DND-41 (cell line): ENCODE measurements at regions not wholly inside any gene's neighbourhood (a gene's known extent, or its start where the extent isn't known, plus 50 kb on each side); places are given as distances from the start of the nearest gene placed in this dataset.

Source experiments
- ATAC-seq: fragments of 200-7000 bp; cut with Tn5 transposase; 3 replicates; pipeline ENCODE4 v1.9.1; 2021; ENCODE audit warnings: low read depth; ENCODE audit not compliant: insufficient read depth
- DNase-seq: peaks from one replicate; pipeline ENCODE4 v3.0.0-alpha.2; 2020
- H2AFZ ChIP-seq: 2 replicates; pipeline ENCODE4 v1.6.0; 2012; ENCODE audit warnings: low read depth, low read length
- H3K27ac ChIP-seq: 2 replicates; pipeline ENCODE4 v1.5.1; 2012; ENCODE audit warnings: low read length, inconsistent platforms
- H3K27me3 ChIP-seq: fragments of 200-600 bp; sonication (generic); 2 replicates; pipeline ENCODE4 v1.6.0; 2012; ENCODE audit warnings: low read length, mild to moderate bottlenecking, inconsistent platforms; ENCODE audit not compliant: insufficient read depth, poor library complexity
- H3K36me3 ChIP-seq: 2 replicates; pipeline ENCODE4 v1.5.1; 2012; ENCODE audit warnings: low read length, inconsistent platforms; ENCODE audit not compliant: insufficient read depth
- H3K4me1 ChIP-seq: 2 replicates; pipeline ENCODE4 v1.5.1; 2012; ENCODE audit warnings: mild to moderate bottlenecking, low read length; ENCODE audit not compliant: insufficient read depth
- H3K4me2 ChIP-seq: 2 replicates; pipeline ENCODE4 v1.6.0; 2012; ENCODE audit warnings: mild to moderate bottlenecking, moderate library complexity, low read length, inconsistent platforms; ENCODE audit not compliant: insufficient read depth
- H3K4me3 ChIP-seq, 2 experiments: fragments of 200-600 bp in 1 of 2; shearing (Covaris generic) in 1 of 2; 2 replicates each; pipeline ENCODE4 v1.5.1; 2012 to 2016; ENCODE audit warnings: inconsistent platforms in 2 of 2, low read length in 2 of 2, mild to moderate bottlenecking in 2 of 2, low read depth in 1 of 2, moderate library complexity in 1 of 2
- H3K79me2 ChIP-seq: 2 replicates; pipeline ENCODE4 v1.6.0; 2012; ENCODE audit warnings: low read length, inconsistent platforms; ENCODE audit not compliant: insufficient read depth
- H3K9ac ChIP-seq: 2 replicates; pipeline ENCODE4 v1.6.0; 2012; ENCODE audit warnings: low read depth, mild to moderate bottlenecking, inconsistent platforms, low read length, moderate library complexity
- H3K9me3 ChIP-seq: 2 replicates; pipeline ENCODE4 v1.5.1; 2012; ENCODE audit warnings: low read length, moderate library complexity, mild to moderate bottlenecking, inconsistent platforms; ENCODE audit not compliant: insufficient read depth, severe bottlenecking
- H4K20me1 ChIP-seq: 2 replicates; pipeline ENCODE4 v1.6.0; 2012; ENCODE audit warnings: low read length; ENCODE audit not compliant: insufficient read depth
- EZH2 ChIP-seq: IDR thresholded peaks from 3 replicates; pipeline ENCODE4 v1.6.1; 2012; ENCODE audit warnings: borderline replicate concordance, low read depth, mild to moderate bottlenecking, moderate library complexity, low read length, inconsistent platforms; ENCODE audit not compliant: severe bottlenecking
- TF ChIP-seq, protein P1 (sequence below): IDR thresholded peaks from 2 replicates; pipeline ENCODE4 v1.5.1; 2012; ENCODE audit warnings: borderline replicate concordance, low read length, moderate library complexity, mild to moderate bottlenecking; ENCODE audit not compliant: poor library complexity, severe bottlenecking; ENCODE audit errors: extremely low read depth

DNA sequence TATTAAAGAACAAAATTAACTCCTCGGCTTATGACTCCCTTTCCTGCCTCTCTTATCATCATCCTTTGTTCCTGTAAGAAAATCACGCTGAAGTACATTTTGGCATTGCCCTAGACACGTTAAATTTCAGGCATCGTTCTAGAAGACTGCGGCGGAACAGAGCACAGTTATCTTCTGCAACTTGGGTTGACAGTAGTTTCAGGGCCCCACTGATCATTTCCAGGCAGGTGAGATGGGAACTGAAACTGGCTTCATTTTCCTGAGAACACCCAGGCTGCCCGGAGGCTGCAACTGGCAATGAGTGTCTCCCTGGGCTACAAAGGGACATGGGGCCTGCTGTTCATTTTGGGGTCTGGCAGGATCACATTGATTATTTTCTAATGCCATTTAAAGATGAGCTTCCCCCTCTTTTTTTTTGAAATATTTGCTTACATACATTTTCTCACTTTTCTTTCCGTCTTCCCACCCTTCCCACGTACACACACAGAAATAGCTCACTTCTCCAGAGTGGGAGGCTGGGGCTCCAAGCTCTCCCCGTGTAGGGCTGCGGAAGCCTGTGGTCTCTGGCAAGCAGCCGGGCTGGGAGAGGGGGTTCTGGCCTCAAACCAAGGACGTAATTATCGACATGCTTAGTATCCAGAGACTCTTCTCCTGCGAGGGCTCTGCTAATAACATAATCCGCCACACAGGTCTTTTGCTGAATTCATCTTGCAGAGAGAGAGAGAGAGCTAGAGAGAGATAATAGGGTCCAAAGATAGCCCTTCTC, 267.4 kb downstream of the ABHD5 start:
- no peaks in the 10 kb centered on the region for H4K20me1 ChIP-seq
- no peaks in the 10 kb centered on the region for H3K36me3 ChIP-seq
- peaks cover 17% of the 10 kb centered on the region for H3K27me3 ChIP-seq
- no peak overlapping the region for H2AFZ ChIP-seq
- TF ChIP-seq, protein P1, sequence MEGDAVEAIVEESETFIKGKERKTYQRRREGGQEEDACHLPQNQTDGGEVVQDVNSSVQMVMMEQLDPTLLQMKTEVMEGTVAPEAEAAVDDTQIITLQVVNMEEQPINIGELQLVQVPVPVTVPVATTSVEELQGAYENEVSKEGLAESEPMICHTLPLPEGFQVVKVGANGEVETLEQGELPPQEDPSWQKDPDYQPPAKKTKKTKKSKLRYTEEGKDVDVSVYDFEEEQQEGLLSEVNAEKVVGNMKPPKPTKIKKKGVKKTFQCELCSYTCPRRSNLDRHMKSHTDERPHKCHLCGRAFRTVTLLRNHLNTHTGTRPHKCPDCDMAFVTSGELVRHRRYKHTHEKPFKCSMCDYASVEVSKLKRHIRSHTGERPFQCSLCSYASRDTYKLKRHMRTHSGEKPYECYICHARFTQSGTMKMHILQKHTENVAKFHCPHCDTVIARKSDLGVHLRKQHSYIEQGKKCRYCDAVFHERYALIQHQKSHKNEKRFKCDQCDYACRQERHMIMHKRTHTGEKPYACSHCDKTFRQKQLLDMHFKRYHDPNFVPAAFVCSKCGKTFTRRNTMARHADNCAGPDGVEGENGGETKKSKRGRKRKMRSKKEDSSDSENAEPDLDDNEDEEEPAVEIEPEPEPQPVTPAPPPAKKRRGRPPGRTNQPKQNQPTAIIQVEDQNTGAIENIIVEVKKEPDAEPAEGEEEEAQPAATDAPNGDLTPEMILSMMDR: no peak
- TF ChIP-seq EZH2: no peak
- DNase-seq (no peak), ATAC-seq (no peak)
- no peak overlapping the region for H3K27ac ChIP-seq
- no peaks in the 10 kb centered on the region for H3K9me3 ChIP-seq
- no peaks in the 10 kb centered on the region for H3K4me1 ChIP-seq
- H3K4me2 ChIP-seq: no peak overlapping the region
- H3K9ac ChIP-seq: no peak overlapping the region
- no peak overlapping the region for H3K4me3 ChIP-seq
- no peaks in the 10 kb centered on the region for H3K79me2 ChIP-seq

DNA sequence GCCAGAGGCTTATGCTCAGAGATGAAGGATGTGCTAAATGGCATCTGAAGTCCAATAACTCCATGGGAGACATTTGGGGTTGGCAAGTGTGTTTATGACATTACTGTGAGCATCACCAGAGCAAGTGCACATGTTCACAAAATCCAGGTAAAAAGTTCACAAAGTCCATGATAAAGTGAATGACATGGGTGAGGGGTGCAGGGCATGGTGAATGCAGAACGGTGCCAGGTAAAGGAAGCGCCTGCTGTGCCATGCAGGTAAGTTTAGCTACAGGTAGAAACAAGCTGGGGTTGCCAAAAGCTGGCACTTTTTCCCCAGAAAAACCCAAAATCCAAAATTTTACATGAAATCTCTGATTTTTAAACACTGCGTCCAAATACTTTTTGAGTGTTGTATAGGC, 268.2 kb downstream of the ABHD5 start:
- H3K9me3 ChIP-seq: no peaks in the 10 kb centered on the region
- no peaks in the 10 kb centered on the region for H4K20me1 ChIP-seq
- no peaks in the 10 kb centered on the region for H3K79me2 ChIP-seq
- DNase-seq (no peak), ATAC-seq (no peak)
- peaks cover 17% of the 10 kb centered on the region for H3K27me3 ChIP-seq
- H3K9ac ChIP-seq: no peak overlapping the region
- no peaks in the 10 kb centered on the region for H3K36me3 ChIP-seq
- TF ChIP-seq, protein P1: no peak
- TF ChIP-seq EZH2: no peak
- no peak overlapping the region for H2AFZ ChIP-seq
- no peak overlapping the region for H3K4me2 ChIP-seq
- H3K4me3 ChIP-seq: no peak overlapping the region
- H3K4me1 ChIP-seq: no peaks in the 10 kb centered on the region
- no peak overlapping the region for H3K27ac ChIP-seq

DNA sequence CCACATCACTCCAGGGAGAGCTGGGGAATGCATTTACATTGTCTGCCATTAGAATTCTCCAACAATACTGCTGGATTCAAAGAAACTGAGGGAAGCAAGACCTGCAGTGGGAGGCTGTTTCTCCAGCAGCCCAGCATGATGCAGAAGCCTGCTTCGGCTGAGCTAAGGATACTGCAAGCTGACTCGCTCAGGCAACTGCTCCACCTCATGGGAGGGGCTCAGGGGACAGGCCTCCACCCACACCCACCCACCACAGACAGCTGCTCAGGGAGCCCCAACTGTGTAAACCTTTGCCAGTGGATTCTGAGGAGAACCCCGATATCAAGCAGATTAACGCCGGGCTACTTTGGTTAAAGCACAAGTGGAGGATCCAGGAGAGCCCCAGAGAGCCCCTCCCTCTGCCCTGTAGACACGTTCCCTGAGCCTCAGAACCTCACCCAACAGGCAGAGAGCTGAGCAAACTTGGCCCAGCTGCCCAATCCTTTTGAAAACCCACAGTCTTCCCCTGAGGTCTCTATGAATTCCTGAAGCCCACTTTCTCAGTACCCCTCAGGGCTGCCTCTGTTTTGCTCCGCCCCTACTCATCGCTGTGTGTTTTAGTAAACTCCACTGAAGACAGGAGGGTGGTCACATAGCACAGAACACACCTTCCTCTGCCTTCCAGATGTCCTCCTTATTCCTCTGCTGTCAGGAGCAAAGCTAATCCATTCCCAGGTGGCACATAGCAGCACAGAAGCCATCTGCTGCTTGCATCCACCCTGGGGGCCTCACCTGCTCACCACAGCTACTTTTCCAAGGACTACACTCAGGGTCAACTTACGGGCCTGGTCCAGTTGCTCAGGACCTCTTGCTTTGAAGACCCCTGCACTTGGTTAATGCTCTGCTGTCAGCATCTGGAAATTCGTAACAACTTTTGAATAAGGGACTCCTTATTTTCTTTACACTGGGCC, 269.0 kb downstream of the ABHD5 start:
- Histone ChIP-seq H3K36me3 (no peaks in the 10 kb centered on the region), H3K4me1 (no peaks in the 10 kb centered on the region), H4K20me1 (no peaks in the 10 kb centered on the region), H3K9ac (no peak overlapping the region), H3K79me2 (no peaks in the 10 kb centered on the region), H3K9me3 (no peaks in the 10 kb centered on the region), H2AFZ (no peak overlapping the region), H3K27me3 (peaks cover 17% of the 10 kb centered on the region), H3K4me3 (no peak overlapping the region), H3K27ac (no peak overlapping the region), H3K4me2 (no peak overlapping the region)
- ATAC-seq (no peak), DNase-seq (no peak)
- TF ChIP-seq EZH2: no peak
- TF ChIP-seq, protein P1: no peak
